Cardiac muscle cell (in vitro differentiated cells and primary cell): ENCODE measurements at regions not wholly inside any gene's neighbourhood (a gene's known extent, or its start where the extent isn't known, plus 50 kb on each side); places are given as distances from the start of the nearest gene placed in this dataset.

ENCODE experiments used
- DNase-seq, 2 donors: peaks; one replicate each; pipeline versions ENCODE4 v3.0.0 to v3.0.0-alpha.2; 2010 to 2017; ENCODE audit warnings: low read depth in 1 of 2, low spot score in 1 of 2
- H3K27ac ChIP-seq: fragments of 200-600 bp; sonication (generic); 2 replicates; pipeline ENCODE4 v1.5.1; 2016
- H3K27me3 ChIP-seq: fragments of 200-600 bp; sonication (generic); 2 replicates; pipeline ENCODE4 v1.6.0; 2016; ENCODE audit warnings: control low read depth
- H3K36me3 ChIP-seq: fragments of 200-600 bp; sonication (generic); 2 replicates; pipeline ENCODE4 v1.5.1; 2016; ENCODE audit warnings: control low read depth
- H3K4me1 ChIP-seq: fragments of 200-600 bp; sonication (generic); 2 replicates; pipeline ENCODE4 v1.8.1; 2017; ENCODE audit warnings: low read depth, mild to moderate bottlenecking, mixed run types
- H3K4me3 ChIP-seq: fragments of 200-600 bp; sonication (generic); 2 replicates; pipeline ENCODE4 v1.5.1; 2016; ENCODE audit warnings: mild to moderate bottlenecking
- H3K9me3 ChIP-seq: fragments of 200-600 bp; sonication (generic); 2 replicates; pipeline ENCODE4 v1.5.1; 2017; ENCODE audit warnings: low read depth, mild to moderate bottlenecking, control low read depth
- TF ChIP-seq, protein P1 (sequence below): IDR thresholded peaks from 2 replicates; pipeline ENCODE4 v1.5.1; 2012; ENCODE audit warnings: low read depth, mild to moderate bottlenecking, low read length

DNA sequence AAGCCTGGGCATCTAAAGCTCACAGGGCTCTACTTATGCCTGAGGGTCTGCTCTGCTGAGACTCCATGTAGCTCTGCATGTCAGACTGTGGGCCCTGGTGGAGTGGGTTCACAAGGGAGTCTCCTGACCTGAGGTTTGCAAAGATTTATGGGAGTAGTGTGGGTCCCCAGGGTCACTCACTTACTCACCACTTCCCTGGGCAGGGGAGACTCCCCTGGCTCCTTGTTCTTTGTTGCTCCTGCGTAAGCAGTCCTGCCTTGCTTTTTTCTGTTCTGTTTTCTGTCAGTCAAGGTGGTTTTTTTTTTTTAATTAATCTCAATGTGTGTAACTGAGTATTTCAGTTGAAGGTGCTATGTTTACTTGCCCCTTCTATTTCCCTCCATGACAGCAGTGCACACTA lies 256.6 kb downstream of the TMEM38B start:
- no peak for DNase-seq
- Histone ChIP-seq H3K27me3 (no peaks in the 10 kb centered on the region), H3K4me3 (no peak overlapping the region), H3K4me1 (no peaks in the 10 kb centered on the region), H3K36me3 (no peaks in the 10 kb centered on the region), H3K27ac (no peak overlapping the region), H3K9me3 (no peaks in the 10 kb centered on the region)
- TF ChIP-seq, protein P1, sequence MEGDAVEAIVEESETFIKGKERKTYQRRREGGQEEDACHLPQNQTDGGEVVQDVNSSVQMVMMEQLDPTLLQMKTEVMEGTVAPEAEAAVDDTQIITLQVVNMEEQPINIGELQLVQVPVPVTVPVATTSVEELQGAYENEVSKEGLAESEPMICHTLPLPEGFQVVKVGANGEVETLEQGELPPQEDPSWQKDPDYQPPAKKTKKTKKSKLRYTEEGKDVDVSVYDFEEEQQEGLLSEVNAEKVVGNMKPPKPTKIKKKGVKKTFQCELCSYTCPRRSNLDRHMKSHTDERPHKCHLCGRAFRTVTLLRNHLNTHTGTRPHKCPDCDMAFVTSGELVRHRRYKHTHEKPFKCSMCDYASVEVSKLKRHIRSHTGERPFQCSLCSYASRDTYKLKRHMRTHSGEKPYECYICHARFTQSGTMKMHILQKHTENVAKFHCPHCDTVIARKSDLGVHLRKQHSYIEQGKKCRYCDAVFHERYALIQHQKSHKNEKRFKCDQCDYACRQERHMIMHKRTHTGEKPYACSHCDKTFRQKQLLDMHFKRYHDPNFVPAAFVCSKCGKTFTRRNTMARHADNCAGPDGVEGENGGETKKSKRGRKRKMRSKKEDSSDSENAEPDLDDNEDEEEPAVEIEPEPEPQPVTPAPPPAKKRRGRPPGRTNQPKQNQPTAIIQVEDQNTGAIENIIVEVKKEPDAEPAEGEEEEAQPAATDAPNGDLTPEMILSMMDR = no peak

- Histone ChIP-seq H3K27me3 (no peaks in the 10 kb centered on the region), H3K36me3 (no peaks in the 10 kb centered on the region), H3K27ac (no peak overlapping the region), H3K4me1 (no peaks in the 10 kb centered on the region), H3K9me3 (no peaks in the 10 kb centered on the region), H3K4me3 (no peak overlapping the region)
- DNase-seq = no peak
- TF ChIP-seq, protein P1 = no peak
Observed at GRCh38 chr9:105954517-105954916, 260.2 kb downstream of the TMEM38B start.

GRCh38 chr9:105957830-105958229 lies 263.5 kb downstream of the TMEM38B start:
- DNase-seq = no peak
- TF ChIP-seq, protein P1 = no peak
- H3K27me3 ChIP-seq = no peaks in the 10 kb centered on the region
- no peak overlapping the region for H3K4me3 ChIP-seq
- no peak overlapping the region for H3K27ac ChIP-seq
- no peaks in the 10 kb centered on the region for H3K4me1 ChIP-seq
- H3K9me3 ChIP-seq = no peaks in the 10 kb centered on the region
- H3K36me3 ChIP-seq = no peaks in the 10 kb centered on the region

- TF ChIP-seq, protein P1 = no peak
- DNase-seq = no peak
- Histone ChIP-seq H3K27ac (no peak overlapping the region), H3K27me3 (no peaks in the 10 kb centered on the region), H3K4me3 (no peak overlapping the region), H3K36me3 (no peaks in the 10 kb centered on the region), H3K9me3 (no peaks in the 10 kb centered on the region), H3K4me1 (no peaks in the 10 kb centered on the region)
Observed at GRCh38 chr9:105958587-105958986, 264.2 kb downstream of the TMEM38B start.

GRCh38 chr9:105959531-105959930 lies 265.2 kb downstream of the TMEM38B start:
- TF ChIP-seq, protein P1 = no peak
- H3K36me3 ChIP-seq = no peaks in the 10 kb centered on the region
- H3K9me3 ChIP-seq = no peaks in the 10 kb centered on the region
- H3K27me3 ChIP-seq = no peaks in the 10 kb centered on the region
- H3K4me1 ChIP-seq = no peaks in the 10 kb centered on the region
- no peak overlapping the region for H3K27ac ChIP-seq
- no peak for DNase-seq
- H3K4me3 ChIP-seq = no peak overlapping the region

DNA sequence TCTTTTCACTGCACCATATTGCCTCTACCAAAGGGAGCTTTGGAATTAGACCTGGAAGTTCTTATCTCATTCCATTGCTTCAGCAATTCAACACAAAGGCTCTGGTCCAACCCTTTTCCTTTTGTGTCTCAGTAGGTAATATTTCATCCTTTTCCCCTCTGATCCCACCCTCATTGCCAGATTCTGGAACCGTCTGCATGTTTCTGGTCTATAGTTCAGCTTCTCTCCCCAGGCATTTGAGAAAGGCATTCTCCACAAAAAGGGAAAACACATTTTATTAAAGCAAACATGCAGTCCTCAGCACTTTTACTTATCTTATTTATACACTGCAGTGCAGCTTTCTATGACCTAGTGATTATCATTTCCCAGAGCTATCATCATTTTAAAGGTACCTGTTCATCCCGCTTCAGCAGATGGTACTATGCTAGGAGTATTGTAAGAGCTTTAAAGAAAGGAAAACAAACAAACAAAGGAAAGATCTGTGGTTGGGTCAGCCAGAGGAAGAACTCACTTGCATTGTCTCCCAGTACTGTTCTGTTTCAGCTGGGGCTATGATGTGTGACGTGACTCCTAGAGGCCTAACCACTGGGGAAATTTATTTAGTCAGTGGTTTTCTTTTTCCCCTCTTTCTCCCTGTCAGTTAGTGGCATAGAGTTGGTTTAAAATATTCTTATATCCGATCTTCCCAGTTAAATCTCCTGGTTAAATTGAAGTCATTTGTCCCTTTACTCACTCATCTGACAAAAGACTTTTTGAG lies 269.2 kb downstream of the TMEM38B start:
- Histone ChIP-seq H3K27ac (no peak overlapping the region), H3K27me3 (no peaks in the 10 kb centered on the region), H3K4me3 (no peak overlapping the region), H3K4me1 (no peaks in the 10 kb centered on the region), H3K36me3 (no peaks in the 10 kb centered on the region), H3K9me3 (no peaks in the 10 kb centered on the region)
- DNase-seq = no peak
- TF ChIP-seq, protein P1 = no peak
